Lung (tissue), 11 donors: ENCODE measurements at regions not wholly inside any gene's neighbourhood (a gene's known extent, or its start where the extent isn't known, plus 50 kb on each side); places are given as distances from the start of the nearest gene placed in this dataset.

Experiments
- ATAC-seq: fragments of 200-7000 bp; cut with Tn5 transposase; one replicate; pipeline ENCODE4 v1.9.1; 2020; ENCODE audit warnings: moderate number of reproducible peaks; ENCODE audit not compliant: insufficient read depth, low FRiP score
- DNase-seq, 3 donors: peaks; one replicate each; pipeline ENCODE4 v3.0.0-alpha.2; 2013 to 2017
- H3K27ac ChIP-seq, 2 donors: one replicate each; pipeline ENCODE4 v1.5.1; 2013; ENCODE audit warnings: mild to moderate bottlenecking in 2 of 2, moderate library complexity in 2 of 2, control low read depth in 1 of 2, inconsistent platforms in 1 of 2, low read depth in 1 of 2, low read length in 1 of 2
- H3K27me3 ChIP-seq, 3 donors: one replicate each; pipeline ENCODE4 v1.5.1; 2013; ENCODE audit warnings: low read length in 2 of 3; ENCODE audit not compliant: control insufficient read depth in 3 of 3, insufficient read depth in 3 of 3
- H3K36me3 ChIP-seq, 4 donors: one replicate each; pipeline ENCODE4 v1.5.1; 2013; ENCODE audit warnings: low read length in 4 of 4, mild to moderate bottlenecking in 1 of 4, moderate library complexity in 1 of 4; ENCODE audit not compliant: control insufficient read depth in 4 of 4, insufficient read depth in 4 of 4
- H3K4me1 ChIP-seq, 5 donors: one replicate each; pipeline ENCODE4 v1.5.1; 2013; ENCODE audit warnings: low read length in 5 of 5, mild to moderate bottlenecking in 2 of 5, moderate library complexity in 1 of 5; ENCODE audit not compliant: control insufficient read depth in 5 of 5, insufficient read depth in 5 of 5
- H3K4me3 ChIP-seq: one replicate; pipeline ENCODE4 v1.5.1; 2013; ENCODE audit warnings: mild to moderate bottlenecking, control low read depth, moderate library complexity
- H3K9ac ChIP-seq, 2 donors: one replicate each; pipeline ENCODE4 v1.5.1; 2013; ENCODE audit warnings: low read length in 2 of 2, control low read depth in 1 of 2; ENCODE audit not compliant: insufficient read depth in 1 of 2
- H3K9me3 ChIP-seq, 4 donors: one replicate each; pipeline ENCODE4 v1.5.1; 2013; ENCODE audit warnings: low read length in 3 of 4, mild to moderate bottlenecking in 1 of 4, moderate library complexity in 1 of 4; ENCODE audit not compliant: control insufficient read depth in 4 of 4, insufficient read depth in 3 of 4
- WGBS, 2 donors: extraction: QIAGEN DNeasy Blood & Tissue Kit; methylation state at CpG; one replicate each; pipeline ENCODE4 v1.1.7; 2013; 5-methylcytosine and 5-hydroxymethylcytosine counted together
- TF ChIP-seq, protein P1 (sequence below): IDR thresholded peaks from 2 replicates; pipeline ENCODE4 v1.5.1; 2012; ENCODE audit warnings: mild to moderate bottlenecking; ENCODE audit errors: control extremely low read depth, extremely low read depth
- donor health status: control.
- donor health status: control.
- donor health status: Bipolar disorder and iron deficiency.
- donor health status: healthy.
- donor health status: DM: yes; HTN: yes; CAD: no.

DNA sequence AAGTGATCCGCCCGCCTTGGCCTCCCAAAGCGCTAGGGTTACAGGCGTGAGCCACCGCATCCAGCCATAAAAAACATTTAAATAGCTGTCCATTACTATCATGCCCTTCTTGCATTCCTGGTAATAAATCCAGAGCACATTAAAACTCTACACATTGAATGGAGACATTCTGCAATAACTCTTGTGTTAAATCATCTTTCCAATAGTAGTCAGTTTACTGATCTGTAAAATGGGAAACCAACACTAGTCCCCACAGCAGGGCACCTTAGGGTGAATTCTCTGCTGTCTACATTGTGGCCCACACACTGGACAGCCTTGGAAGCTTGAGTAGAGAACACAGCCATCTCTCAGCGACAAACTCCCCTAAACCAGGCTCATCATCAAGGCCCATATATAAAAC, 85.5 kb upstream of the NUDT4 start:
- Histone ChIP-seq H3K9ac (no peak overlapping the region), H3K9me3 (no peaks in the 10 kb centered on the region), H3K27ac (no peak overlapping the region), H3K4me1 (no peaks in the 10 kb centered on the region), H3K27me3 (no peaks in the 10 kb centered on the region), H3K4me3 (no peak overlapping the region), H3K36me3 (no peaks in the 10 kb centered on the region)
- 96 to 99% methylated on average over 6 of the region's 6 CpGs for WGBS, 2 donors
- no peak for ATAC-seq
- DNase-seq: no peak
- TF ChIP-seq, protein P1, sequence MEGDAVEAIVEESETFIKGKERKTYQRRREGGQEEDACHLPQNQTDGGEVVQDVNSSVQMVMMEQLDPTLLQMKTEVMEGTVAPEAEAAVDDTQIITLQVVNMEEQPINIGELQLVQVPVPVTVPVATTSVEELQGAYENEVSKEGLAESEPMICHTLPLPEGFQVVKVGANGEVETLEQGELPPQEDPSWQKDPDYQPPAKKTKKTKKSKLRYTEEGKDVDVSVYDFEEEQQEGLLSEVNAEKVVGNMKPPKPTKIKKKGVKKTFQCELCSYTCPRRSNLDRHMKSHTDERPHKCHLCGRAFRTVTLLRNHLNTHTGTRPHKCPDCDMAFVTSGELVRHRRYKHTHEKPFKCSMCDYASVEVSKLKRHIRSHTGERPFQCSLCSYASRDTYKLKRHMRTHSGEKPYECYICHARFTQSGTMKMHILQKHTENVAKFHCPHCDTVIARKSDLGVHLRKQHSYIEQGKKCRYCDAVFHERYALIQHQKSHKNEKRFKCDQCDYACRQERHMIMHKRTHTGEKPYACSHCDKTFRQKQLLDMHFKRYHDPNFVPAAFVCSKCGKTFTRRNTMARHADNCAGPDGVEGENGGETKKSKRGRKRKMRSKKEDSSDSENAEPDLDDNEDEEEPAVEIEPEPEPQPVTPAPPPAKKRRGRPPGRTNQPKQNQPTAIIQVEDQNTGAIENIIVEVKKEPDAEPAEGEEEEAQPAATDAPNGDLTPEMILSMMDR: no peak

- no peaks in the 10 kb centered on the region for H3K27me3 ChIP-seq
- H3K4me3 ChIP-seq: no peak overlapping the region
- no peaks in the 10 kb centered on the region for H3K36me3 ChIP-seq
- peak overlapping the region in 1 of 2 donors; percentile 4 for H3K27ac ChIP-seq
- no peaks in the 10 kb centered on the region for H3K9me3 ChIP-seq
- no peak overlapping the region for H3K9ac ChIP-seq
- TF ChIP-seq, protein P1: no peak
- DNase-seq (no peak), ATAC-seq (no peak)
- WGBS, 2 donors: 78 to 80% methylated on average over 6 of the region's 6 CpGs
- H3K4me1 ChIP-seq: no peaks in the 10 kb centered on the region
Observed at GRCh38 chr12:93292731-93293566, 84.8 kb upstream of the NUDT4 start.

DNA sequence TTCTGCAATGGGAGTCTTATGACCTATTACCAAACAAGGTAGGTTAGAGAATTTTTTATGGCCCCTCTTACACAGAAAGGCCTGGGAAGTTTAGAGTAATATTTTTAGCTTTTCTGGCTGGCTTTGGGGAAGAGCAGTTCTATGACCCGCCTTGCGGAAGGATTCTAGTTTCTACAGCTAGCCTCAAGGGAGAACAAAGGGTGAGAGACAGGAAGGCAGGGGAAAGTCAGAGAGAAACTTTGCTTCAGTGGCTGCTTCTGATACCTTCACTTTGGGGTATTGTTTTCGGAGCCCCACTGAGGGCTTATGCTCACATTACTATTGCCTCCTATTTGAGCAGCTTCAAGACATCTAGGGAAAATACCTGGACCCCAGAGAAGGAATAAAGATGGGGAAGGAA, 80.7 kb upstream of the NUDT4 start:
- Histone ChIP-seq H3K4me3 (no peak overlapping the region), H3K27me3 (no peaks in the 10 kb centered on the region), H3K9ac (no peak overlapping the region), H3K36me3 (no peaks in the 10 kb centered on the region), H3K9me3 (no peaks in the 10 kb centered on the region), H3K4me1 (peaks cover 0 to 3% (median 0%) of the 10 kb centered on the region in 5 donors), H3K27ac (no peak overlapping the region)
- no peak for ATAC-seq
- WGBS, 2 donors: 86 to 91% methylated on average over 3 of the region's 3 CpGs
- DNase-seq: no peak
- TF ChIP-seq, protein P1: no peak
